ENCODE measurements at regions not wholly inside any gene's neighbourhood (a gene's known extent, or its start where the extent isn't known, plus 50 kb on each side); places are given as distances from the start of the nearest gene placed in this dataset.

DNA sequence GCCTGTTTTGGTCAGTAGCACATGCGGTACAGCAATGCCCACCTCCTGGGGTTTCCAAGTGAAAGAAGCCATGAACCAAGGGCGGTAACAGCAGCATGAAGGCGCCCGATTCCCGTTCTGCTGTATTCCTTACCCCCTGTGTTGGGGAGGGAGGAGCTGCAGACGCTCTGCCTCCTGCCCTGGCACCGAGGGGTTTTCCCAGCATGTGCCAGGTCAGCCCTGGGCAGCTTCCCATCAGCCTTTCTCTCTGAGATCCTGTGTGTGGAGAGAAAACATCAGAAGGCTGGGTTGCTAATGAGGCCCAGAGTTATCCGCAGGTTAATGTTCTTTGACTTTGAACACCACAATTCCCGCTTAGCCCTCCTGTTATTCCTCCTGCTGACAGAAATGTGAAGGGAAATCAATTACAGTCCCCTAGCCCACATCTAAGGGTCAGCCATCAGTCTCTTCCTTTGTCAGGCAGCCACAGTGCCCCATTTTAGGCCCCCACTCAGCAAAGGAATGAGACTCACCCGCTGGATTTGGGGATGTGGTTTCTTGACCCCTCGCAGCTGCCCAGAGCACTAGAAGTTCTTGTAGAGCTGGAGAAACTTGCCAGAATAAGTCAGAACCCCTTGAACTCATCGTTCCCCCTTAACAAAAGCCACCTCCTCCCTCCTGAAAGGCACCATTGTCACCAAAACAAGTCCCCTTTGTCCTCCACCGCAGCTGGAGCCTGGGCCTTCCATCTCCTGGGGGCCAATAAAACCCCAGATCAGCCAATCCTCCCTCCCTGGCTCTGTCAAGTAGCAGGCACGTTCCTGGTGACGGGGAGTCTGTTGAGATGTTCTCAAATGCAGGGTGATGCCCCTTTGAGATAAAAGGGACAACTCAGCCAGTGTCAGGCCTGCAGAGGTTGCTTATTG is 168.5 kb downstream of the KATNIP start:
- no peak for DNase-seq (ENCODE audit: low read depth in 2 of 2)

DNA sequence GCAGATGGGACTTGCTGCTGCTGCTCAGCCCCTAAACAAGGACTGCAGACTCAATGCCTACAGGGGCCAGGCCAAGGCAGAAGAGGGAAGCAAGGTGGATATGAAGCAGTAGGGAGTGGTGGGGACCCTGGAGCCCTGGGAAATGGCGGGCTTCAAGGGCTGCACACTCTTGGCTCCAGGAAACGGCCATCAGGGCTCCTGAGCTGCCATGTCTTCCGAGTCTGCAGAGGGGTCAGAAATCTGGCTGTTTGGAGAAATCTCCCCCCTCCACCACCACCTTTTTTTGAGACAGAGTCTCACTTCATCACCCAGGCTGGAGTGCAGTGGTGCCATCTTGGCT is 169.1 kb downstream of the KATNIP start:
- DNase-seq (ENCODE audit: low read depth in 2 of 2), result no peak

- DNase-seq (ENCODE audit: low read depth in 2 of 2), result no peak
Measured at GRCh38 chr16:27720731-27721530, 171.0 kb downstream of the KATNIP start.

DNA sequence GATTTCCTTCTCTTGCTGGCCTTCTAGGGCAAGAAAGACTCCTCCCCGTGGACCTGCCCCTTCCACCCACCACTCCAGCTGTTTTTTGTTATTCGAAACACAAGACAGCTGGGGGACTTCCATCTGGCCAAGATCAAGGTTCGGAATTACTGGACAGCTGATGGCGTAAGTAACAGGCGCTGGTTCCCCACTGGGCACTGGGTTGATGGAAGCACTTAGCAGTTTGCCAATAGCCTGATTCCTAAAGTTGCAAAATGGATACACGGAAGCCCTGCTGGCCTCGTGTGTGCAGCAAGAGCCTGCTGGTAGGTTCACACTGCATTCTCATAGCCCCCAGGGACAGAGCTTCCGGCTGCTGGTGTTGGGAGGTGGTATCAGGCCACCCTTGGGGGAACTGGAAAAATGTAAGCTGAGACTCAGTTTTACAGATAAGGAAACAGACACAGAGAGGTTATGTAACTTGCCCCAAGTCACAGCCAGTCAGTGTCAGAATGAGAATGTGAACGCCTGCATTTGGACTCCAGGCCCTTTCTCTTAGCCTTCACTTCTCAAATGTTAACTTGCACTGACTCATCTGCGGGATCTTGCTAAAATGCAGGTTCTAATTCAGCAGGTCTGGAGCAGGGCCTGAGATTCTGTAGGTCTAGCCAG is 171.7 kb downstream of the KATNIP start:
- no peak for DNase-seq (ENCODE audit: low read depth in 2 of 2)

GRCh38 chr16:27722207-27722606 is 172.3 kb downstream of the KATNIP start:
- no peak for DNase-seq (ENCODE audit: low read depth in 2 of 2)

GRCh38 chr16:27722892-27723450 is 173.0 kb downstream of the KATNIP start:
- no peak for DNase-seq (ENCODE audit: low read depth in 2 of 2)

- no peak for DNase-seq (ENCODE audit: low read depth in 2 of 2)
Measured at GRCh38 chr16:27723711-27724481, 174.0 kb downstream of the KATNIP start.

DNA sequence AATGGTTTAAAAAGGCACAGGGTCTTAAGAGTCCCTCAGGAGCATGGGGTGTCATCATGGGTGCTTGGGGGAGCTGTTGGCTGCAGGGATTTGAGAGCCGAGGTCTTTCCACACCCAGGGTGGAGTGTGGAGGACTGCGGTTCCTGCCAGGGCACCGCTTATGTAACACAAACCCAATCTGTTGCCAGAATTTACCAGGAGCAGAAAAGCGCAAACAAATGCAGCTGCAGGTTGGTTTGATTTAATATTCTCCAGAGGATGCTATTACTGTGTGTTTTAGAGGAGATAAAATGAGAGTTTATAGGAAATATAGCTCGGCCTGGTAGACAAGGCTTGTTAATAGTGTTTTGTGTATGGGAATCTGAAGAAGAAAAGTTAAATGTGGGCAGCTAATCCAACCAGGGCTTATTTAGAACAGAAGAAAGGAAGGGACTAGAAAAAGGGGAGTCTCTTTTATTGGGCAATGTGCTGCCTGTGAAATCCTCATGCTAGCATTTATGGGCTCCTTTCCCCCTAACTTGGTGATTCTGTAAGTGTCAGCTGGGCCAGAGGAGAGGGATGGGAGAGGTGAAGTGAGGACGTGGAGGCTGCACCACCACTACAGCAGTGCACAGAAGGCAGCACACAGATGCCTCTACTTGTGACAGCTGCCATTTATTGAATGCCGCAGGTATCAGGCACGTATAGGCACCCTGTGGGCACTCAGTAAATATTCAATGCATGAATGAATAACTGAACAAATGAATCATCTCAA is 174.7 kb downstream of the KATNIP start:
- DNase-seq (ENCODE audit: low read depth in 2 of 2), result no peak

- DNase-seq (ENCODE audit: low read depth in 2 of 2), result no peak
Measured at GRCh38 chr16:27725236-27726000, 175.5 kb downstream of the KATNIP start.

GRCh38 chr16:27726621-27727261 is 176.8 kb downstream of the KATNIP start:
- no peak for DNase-seq (ENCODE audit: low read depth in 2 of 2)

GRCh38 chr16:27727941-27728340 is 178.0 kb downstream of the KATNIP start:
- no peak for DNase-seq (ENCODE audit: low read depth in 2 of 2)

DNA sequence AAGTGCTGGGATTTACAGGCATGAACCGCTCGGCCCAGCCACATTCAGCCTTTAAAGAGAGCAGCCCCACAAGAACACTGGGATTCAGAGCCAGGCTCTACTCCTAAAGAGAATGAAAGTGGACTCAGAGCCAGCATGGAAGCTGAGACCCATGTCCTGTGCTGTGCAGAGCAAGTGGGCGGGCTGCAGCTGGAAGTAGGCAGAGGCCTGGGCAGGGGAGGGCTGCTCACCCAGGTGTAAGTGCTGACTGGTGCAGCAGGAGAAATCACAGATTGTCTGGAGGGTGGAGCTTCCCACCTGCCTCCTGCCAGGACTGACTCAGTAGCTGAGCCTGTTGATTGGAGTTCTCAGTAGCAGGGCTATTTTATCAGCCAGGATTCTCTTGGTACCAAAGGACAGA is 178.7 kb downstream of the KATNIP start:
- no peak for DNase-seq (ENCODE audit: low read depth in 2 of 2)

- DNase-seq (ENCODE audit: low read depth in 2 of 2), result no peak
Measured at GRCh38 chr16:27729516-27730304, 179.8 kb downstream of the KATNIP start.

- no peak for DNase-seq (ENCODE audit: low read depth in 2 of 2)
Measured at GRCh38 chr16:27730661-27731210, 180.8 kb downstream of the KATNIP start.

- no peak for DNase-seq (ENCODE audit: low read depth in 2 of 2)
Measured at GRCh38 chr16:27735031-27735430, 185.1 kb downstream of the KATNIP start.

GRCh38 chr16:27736431-27736830 is 186.5 kb downstream of the KATNIP start:
- DNase-seq (ENCODE audit: low read depth in 2 of 2), result no peak

DNA sequence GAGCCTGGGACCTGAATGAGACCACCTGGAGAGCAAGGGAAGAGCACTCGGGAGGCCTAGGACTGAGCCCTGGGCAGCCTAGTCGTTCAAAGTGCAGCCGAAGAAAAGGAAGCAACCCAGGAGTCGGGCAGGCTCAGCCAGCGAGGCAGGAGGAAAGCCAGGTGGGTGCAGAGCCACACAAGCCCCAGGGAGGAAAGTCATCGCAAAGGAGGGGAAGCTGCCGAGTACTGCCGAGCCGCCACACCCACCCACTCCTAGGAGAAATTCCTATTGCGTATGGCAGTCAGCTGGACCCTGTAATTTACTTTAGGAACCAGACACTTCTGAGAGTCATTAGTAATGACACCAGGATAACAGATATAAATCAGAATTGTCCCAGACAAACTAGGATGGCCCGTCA is 187.6 kb downstream of the KATNIP start:
- no peak for DNase-seq (ENCODE audit: low read depth in 2 of 2)
